IMR-90 (cell line): ENCODE measurements at regions not wholly inside any gene's neighbourhood (a gene's known extent, or its start where the extent isn't known, plus 50 kb on each side); places are given as distances from the start of the nearest gene placed in this dataset.

Source experiments
- ATAC-seq: fragments of 200-7000 bp; cut with Tn5 transposase; 2 replicates; pipeline ENCODE4 v1.9.1; 2020; ENCODE audit warnings: low read depth, mild to moderate bottlenecking, moderate library complexity
- BruUV-seq: library from RNA; stranded (reverse); fragments of 400-500 nt; replicated peaks from 2 replicates; lab custom pipeline; 2021; lab: Mats Ljungman, UMichigan
- CTCF ChIA-PET: fragments of 300-600 bp; formaldehyde crosslinking; extraction: SDS; loops from one replicate; lab custom pipeline; 2021; ENCODE audit warnings: antibody characterized with exemption; lab: Yijun Ruan, JAX
- POLR2A ChIA-PET: fragments of 300-600 bp; sonication (Branson Sonifier 250); formaldehyde crosslinking; loops from one replicate; lab custom pipeline; 2022; ENCODE audit warnings: antibody characterized with exemption; ENCODE audit not compliant: unreplicated experiment; lab: Charles Lee
- DNase-seq: peaks from one replicate; pipeline ENCODE4 v3.0.0; 2013
- H2AFZ ChIP-seq: replicated peaks from 2 replicates; pipeline ENCODE3; 2013; ENCODE audit warnings: low read length, mild to moderate bottlenecking; ENCODE audit not compliant: poor library complexity
- H2AK5ac ChIP-seq: 2 replicates; pipeline ENCODE4 v1.6.1; 2013; ENCODE audit warnings: low read depth, low read length, inconsistent platforms
- H2AK9ac ChIP-seq: replicated peaks from 2 replicates; pipeline ENCODE3; 2013; ENCODE audit warnings: mild to moderate bottlenecking, low read depth, low read length, moderate library complexity; ENCODE audit not compliant: poor library complexity
- H2BK120ac ChIP-seq: 2 replicates; pipeline ENCODE4 v1.6.1; 2013; ENCODE audit warnings: low read depth, low read length, inconsistent platforms
- H2BK15ac ChIP-seq: 3 replicates; pipeline ENCODE4 v1.6.1; 2013; ENCODE audit warnings: low read depth, low read length, inconsistent platforms
- H2BK20ac ChIP-seq: 2 replicates; pipeline ENCODE4 v1.6.1; 2013; ENCODE audit warnings: low read depth, mild to moderate bottlenecking, inconsistent platforms, low read length, moderate library complexity
- H2BK5ac ChIP-seq: 2 replicates; pipeline ENCODE4 v1.6.1; 2013; ENCODE audit warnings: mild to moderate bottlenecking, low read depth, low read length, inconsistent platforms; ENCODE audit not compliant: poor library complexity, severe bottlenecking
- H3K14ac ChIP-seq: replicated peaks from 2 replicates; pipeline ENCODE4 v1.6.1; 2013; ENCODE audit warnings: low read depth, low read length, inconsistent platforms
- H3K18ac ChIP-seq: 2 replicates; pipeline ENCODE4 v1.6.1; 2013; ENCODE audit warnings: low read depth, low read length, control low read depth
- H3K23ac ChIP-seq: 2 replicates; pipeline ENCODE4 v1.6.1; 2013; ENCODE audit warnings: low read depth, low read length, inconsistent platforms
- H3K27ac ChIP-seq: 2 replicates; pipeline ENCODE4 v1.5.1; 2013; ENCODE audit warnings: mild to moderate bottlenecking, control low read depth, low read length; ENCODE audit not compliant: insufficient read depth
- H3K27me3 ChIP-seq: 2 replicates; pipeline ENCODE4 v1.6.1; 2013; ENCODE audit warnings: low read length; ENCODE audit not compliant: control insufficient read depth, insufficient read depth
- H3K36me3 ChIP-seq: 2 replicates; pipeline ENCODE4 v1.6.1; 2013; ENCODE audit warnings: low read length, mixed read lengths; ENCODE audit not compliant: control insufficient read depth, insufficient read depth
- H3K4ac ChIP-seq: 2 replicates; pipeline ENCODE4 v1.6.1; 2013; ENCODE audit warnings: low read depth, low read length, inconsistent platforms
- H3K4me1 ChIP-seq: 2 replicates; pipeline ENCODE4 v1.6.1; 2013; ENCODE audit warnings: low read length, mixed read lengths; ENCODE audit not compliant: control insufficient read depth, insufficient read depth
- H3K4me2 ChIP-seq: 2 replicates; pipeline ENCODE4 v1.6.1; 2013; ENCODE audit warnings: low read depth, mild to moderate bottlenecking, control low read depth, low read length, moderate library complexity
- H3K4me3 ChIP-seq: 2 replicates; pipeline ENCODE4 v1.5.1; 2013; ENCODE audit warnings: low read depth, mild to moderate bottlenecking, control low read depth, low read length, moderate library complexity; ENCODE audit not compliant: insufficient read depth
- H3K56ac ChIP-seq: 2 replicates; pipeline ENCODE4 v1.6.1; 2013; ENCODE audit warnings: low read length, inconsistent platforms; ENCODE audit not compliant: insufficient read depth; ENCODE audit errors: extremely low read depth
- H3K79me1 ChIP-seq, 2 experiments: 2 replicates each; pipeline ENCODE4 v1.6.1; 2013; ENCODE audit warnings: low read length in 2 of 2, inconsistent platforms in 1 of 2, low read depth in 1 of 2
- H3K9ac ChIP-seq: 2 replicates; pipeline ENCODE4 v1.6.1; 2013; ENCODE audit warnings: low read depth, low read length, control low read depth
- H3K9me1 ChIP-seq: 2 replicates; pipeline ENCODE4 v1.6.1; 2013; ENCODE audit warnings: low read length, inconsistent platforms; ENCODE audit not compliant: insufficient read depth
- H3K9me3 ChIP-seq: 2 replicates; pipeline ENCODE4 v1.6.1; 2013; ENCODE audit warnings: low read length; ENCODE audit not compliant: control insufficient read depth, insufficient read depth
- H4K20me1 ChIP-seq: 2 replicates; pipeline ENCODE4 v1.6.1; 2013; ENCODE audit warnings: low read length, inconsistent platforms; ENCODE audit not compliant: insufficient read depth
- H4K5ac ChIP-seq: 2 replicates; pipeline ENCODE4 v1.6.1; 2013; ENCODE audit warnings: mild to moderate bottlenecking, low read depth, low read length, control low read depth
- H4K8ac ChIP-seq, 2 experiments: 2 replicates each; pipeline ENCODE4 v1.6.1; 2013; ENCODE audit warnings: low read depth in 2 of 2, low read length in 2 of 2, control low read depth in 1 of 2, inconsistent platforms in 1 of 2
- H4K91ac ChIP-seq: 2 replicates; pipeline ENCODE4 v1.6.1; 2013; ENCODE audit warnings: low read depth, low read length, inconsistent platforms; ENCODE audit not compliant: insufficient read depth
- BHLHE40 ChIP-seq: fragments of 150-350 bp; IDR thresholded peaks from 2 replicates; pipeline ENCODE4 v1.6.1; 2016; ENCODE audit warnings: mild to moderate bottlenecking, low read depth, low read length
- CEBPB ChIP-seq: IDR thresholded peaks from 2 replicates; pipeline ENCODE4 v1.6.1; 2012; ENCODE audit warnings: low read depth, low read length, improper control_type of control experiment
- CHD1 ChIP-seq: IDR thresholded peaks from 2 replicates; pipeline ENCODE4 v1.6.1; 2012; ENCODE audit warnings: low read depth, low read length, improper control_type of control experiment
- FOS ChIP-seq: fragments of 150-350 bp; IDR thresholded peaks from 2 replicates; pipeline ENCODE4 v1.6.1; 2016; ENCODE audit warnings: low read depth, low read length
- MAFK ChIP-seq: IDR thresholded peaks from 2 replicates; pipeline ENCODE4 v1.6.1; 2012; ENCODE audit warnings: low read depth, low read length, improper control_type of control experiment
- MAZ ChIP-seq: IDR thresholded peaks from 2 replicates; pipeline ENCODE4 v1.6.1; 2012; ENCODE audit warnings: low read depth, mild to moderate bottlenecking, low read length, improper control_type of control experiment, moderate library complexity, borderline replicate concordance
- MXI1 ChIP-seq: IDR thresholded peaks from 2 replicates; pipeline ENCODE4 v1.6.1; 2012; ENCODE audit warnings: low read depth, mild to moderate bottlenecking, low read length, moderate library complexity, borderline replicate concordance
- NFE2L2 ChIP-seq: fragments of 150-350 bp; IDR thresholded peaks from 2 replicates; pipeline ENCODE4 v1.6.1; 2016; ENCODE audit warnings: low read depth, mild to moderate bottlenecking, low read length
- POLR2A ChIP-seq: IDR thresholded peaks from 2 replicates; pipeline ENCODE4 v1.6.1; 2012; ENCODE audit warnings: mild to moderate bottlenecking, low read depth, low read length
- RAD21 ChIP-seq: IDR thresholded peaks from 2 replicates; pipeline ENCODE4 v1.6.1; 2012; ENCODE audit warnings: low read length, improper control_type of control experiment
- RCOR1 ChIP-seq: IDR thresholded peaks from 2 replicates; pipeline ENCODE4 v1.6.1; 2012; ENCODE audit warnings: mild to moderate bottlenecking, low read length, improper control_type of control experiment; ENCODE audit not compliant: insufficient replicate concordance
- RFX5 ChIP-seq: IDR thresholded peaks from 2 replicates; pipeline ENCODE4 v1.8.0; 2012; ENCODE audit warnings: low read depth, mild to moderate bottlenecking, low read length, moderate library complexity
- SMC3 ChIP-seq: fragments of 150-350 bp; IDR thresholded peaks from 2 replicates; pipeline ENCODE4 v1.6.1; 2016; ENCODE audit warnings: low read depth, mild to moderate bottlenecking, antibody characterized with exemption, low read length, moderate library complexity
- USF2 ChIP-seq: fragments of 150-350 bp; IDR thresholded peaks from 2 replicates; pipeline ENCODE4 v1.6.1; 2017; ENCODE audit warnings: mild to moderate bottlenecking, antibody characterized with exemption, low read length, low read depth
- WGBS, 2 experiments: methylation state at CpG; one replicate each; pipeline versions ENCODE4 v1.1.5 to v1.1.7; 2013; ENCODE audit warnings: missing lambda C conversion rate in 2 of 2; ENCODE audit not compliant: insufficient read length in 1 of 2; ENCODE audit errors: extremely low coverage in 2 of 2; 5-methylcytosine and 5-hydroxymethylcytosine counted together
- dilution Hi-C: fragments of 300-500 bp; cut with HindIII; formaldehyde crosslinking; loops from one replicate; pipeline ENCODE4 v1.14.3; 2018; ENCODE audit warnings: low sequenced_read_pairs; ENCODE audit not compliant: unreplicated experiment
- in situ Hi-C: fragments of 300-500 bp; cut with MboI; formaldehyde crosslinking; loops from 3 replicates; pipeline ENCODE4 v1.14.3; 2019; ENCODE audit warnings: low sequenced_read_pairs, inconsistent platforms, mixed read lengths
- intact Hi-C: fragments of 100-400 bp; cut with micrococcal nuclease; formaldehyde crosslinking; loops from 2 replicates; pipeline ENCODE4 v1.10.0; 2022
- TF ChIP-seq, protein P1 (sequence below): conservative IDR thresholded peaks from 2 replicates; pipeline ENCODE4 v1.5.1; 2012; ENCODE audit warnings: mild to moderate bottlenecking, low read depth, low read length, improper control_type of control experiment
- TF ChIP-seq, protein P2 (sequence below): fragments of 150-350 bp; IDR thresholded peaks from 2 replicates; pipeline ENCODE4 v1.6.1; 2016; ENCODE audit warnings: low read depth, mild to moderate bottlenecking, low read length, moderate library complexity, borderline replicate concordance

DNA sequence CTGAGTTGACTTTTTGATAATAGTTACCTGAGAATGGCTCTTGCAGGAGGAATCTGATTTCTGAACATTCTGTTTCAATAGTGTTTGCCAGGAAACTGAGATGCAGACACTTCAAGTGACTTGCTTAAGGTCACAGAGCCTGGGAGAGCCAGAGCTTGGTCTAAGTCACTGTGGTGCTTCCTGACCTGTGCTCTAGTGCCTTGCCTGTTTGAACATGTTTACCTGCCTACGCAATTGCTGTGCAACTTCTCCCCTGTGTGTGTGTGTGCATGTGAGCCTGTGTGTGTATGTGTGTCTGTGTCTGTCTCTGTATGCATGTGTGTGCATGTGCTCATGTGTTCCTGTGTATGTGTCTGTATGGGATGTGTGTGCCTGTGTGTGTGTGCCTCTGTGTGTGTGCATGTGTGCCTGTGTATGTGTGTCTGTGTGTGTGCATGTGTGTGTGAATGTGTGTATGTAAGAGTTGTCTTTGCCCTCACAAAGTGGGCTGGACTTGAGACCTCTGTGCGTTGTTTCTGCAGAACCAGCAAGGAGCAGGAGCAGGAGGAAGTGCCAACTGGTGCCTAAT is 185.8 kb downstream of the GADD45G start:
- no peaks in the 10 kb centered on the region for H3K4me1 ChIP-seq
- ATAC-seq (no peak), DNase-seq (no peak)
- WGBS, 2 experiments = 63% methylated on average over 2 of the region's 2 CpGs; no CpG with 5 or more reads in 1 of the 2 experiments
- no peaks in the 10 kb centered on the region; the same call in 1 of the 2 replicates for H3K27me3 ChIP-seq
- no peaks in the 10 kb centered on the region for H3K36me3 ChIP-seq
- no peak overlapping the region for H4K8ac ChIP-seq
- H3K4me3 ChIP-seq = no peak overlapping the region
- H3K4ac ChIP-seq = no peak overlapping the region
- TF ChIP-seq USF2 (no peak), MAFK (no peak), RCOR1 (no peak), RFX5 (no peak), MAZ (no peak), SMC3 (no peak), FOS (no peak), NFE2L2 (no peak), MXI1 (no peak), CEBPB (no peak), POLR2A (no peak), CHD1 (no peak), RAD21 (no peak), BHLHE40 (no peak)
- TF ChIP-seq, protein P1, sequence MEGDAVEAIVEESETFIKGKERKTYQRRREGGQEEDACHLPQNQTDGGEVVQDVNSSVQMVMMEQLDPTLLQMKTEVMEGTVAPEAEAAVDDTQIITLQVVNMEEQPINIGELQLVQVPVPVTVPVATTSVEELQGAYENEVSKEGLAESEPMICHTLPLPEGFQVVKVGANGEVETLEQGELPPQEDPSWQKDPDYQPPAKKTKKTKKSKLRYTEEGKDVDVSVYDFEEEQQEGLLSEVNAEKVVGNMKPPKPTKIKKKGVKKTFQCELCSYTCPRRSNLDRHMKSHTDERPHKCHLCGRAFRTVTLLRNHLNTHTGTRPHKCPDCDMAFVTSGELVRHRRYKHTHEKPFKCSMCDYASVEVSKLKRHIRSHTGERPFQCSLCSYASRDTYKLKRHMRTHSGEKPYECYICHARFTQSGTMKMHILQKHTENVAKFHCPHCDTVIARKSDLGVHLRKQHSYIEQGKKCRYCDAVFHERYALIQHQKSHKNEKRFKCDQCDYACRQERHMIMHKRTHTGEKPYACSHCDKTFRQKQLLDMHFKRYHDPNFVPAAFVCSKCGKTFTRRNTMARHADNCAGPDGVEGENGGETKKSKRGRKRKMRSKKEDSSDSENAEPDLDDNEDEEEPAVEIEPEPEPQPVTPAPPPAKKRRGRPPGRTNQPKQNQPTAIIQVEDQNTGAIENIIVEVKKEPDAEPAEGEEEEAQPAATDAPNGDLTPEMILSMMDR = no peak
- TF ChIP-seq, protein P2, sequence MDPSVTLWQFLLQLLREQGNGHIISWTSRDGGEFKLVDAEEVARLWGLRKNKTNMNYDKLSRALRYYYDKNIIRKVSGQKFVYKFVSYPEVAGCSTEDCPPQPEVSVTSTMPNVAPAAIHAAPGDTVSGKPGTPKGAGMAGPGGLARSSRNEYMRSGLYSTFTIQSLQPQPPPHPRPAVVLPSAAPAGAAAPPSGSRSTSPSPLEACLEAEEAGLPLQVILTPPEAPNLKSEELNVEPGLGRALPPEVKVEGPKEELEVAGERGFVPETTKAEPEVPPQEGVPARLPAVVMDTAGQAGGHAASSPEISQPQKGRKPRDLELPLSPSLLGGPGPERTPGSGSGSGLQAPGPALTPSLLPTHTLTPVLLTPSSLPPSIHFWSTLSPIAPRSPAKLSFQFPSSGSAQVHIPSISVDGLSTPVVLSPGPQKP = no peak
- no peak overlapping the region for H2AK5ac ChIP-seq
- no peak overlapping the region for H2BK15ac ChIP-seq
- H3K4me2 ChIP-seq = no peak overlapping the region
- H3K18ac ChIP-seq = no peak overlapping the region
- dilution Hi-C loops = no loop called here
- no peak overlapping the region for H2AFZ ChIP-seq
- no peak overlapping the region for H2BK120ac ChIP-seq
- H3K9ac ChIP-seq = no peak overlapping the region
- in situ Hi-C loops = no loop called here
- no peak overlapping the region for H2BK5ac ChIP-seq
- H3K79me1 ChIP-seq = no peaks in the 10 kb centered on the region
- H2AK9ac ChIP-seq = no peak overlapping the region
- H4K91ac ChIP-seq = no peak overlapping the region
- H3K56ac ChIP-seq = no peak overlapping the region
- H3K23ac ChIP-seq = no peak overlapping the region
- no peak overlapping the region for H4K5ac ChIP-seq
- no peak overlapping the region for H3K27ac ChIP-seq
- no peaks in the 10 kb centered on the region for H3K9me1 ChIP-seq
- no TSS peak for BruUV-seq
- CTCF ChIA-PET = no interaction called here
- no peak overlapping the region for H3K14ac ChIP-seq
- POLR2A ChIA-PET = no interaction called here
- H4K20me1 ChIP-seq = no peaks in the 10 kb centered on the region
- H2BK20ac ChIP-seq = no peak overlapping the region
- intact Hi-C loops = no loop called here
- H3K9me3 ChIP-seq = no peaks in the 10 kb centered on the region
